Brain microvascular endothelial cell (primary cell): ENCODE measurements at regions not wholly inside any gene's neighbourhood (a gene's known extent, or its start where the extent isn't known, plus 50 kb on each side); places are given as distances from the start of the nearest gene placed in this dataset.

ENCODE experiments used
- DNase-seq: peaks from one replicate; pipeline ENCODE4 v3.0.0-alpha.2; 2020
- H3K27ac ChIP-seq: fragments of 250-450 bp; sonication (Bioruptor Pico); 2 replicates; pipeline ENCODE4 v1.5.1; 2020; ENCODE audit warnings: mild to moderate bottlenecking, moderate library complexity
- H3K27me3 ChIP-seq: fragments of 250-450 bp; sonication (Bioruptor Pico); replicated peaks from 2 replicates; pipeline ENCODE4 v1.5.1; 2020; ENCODE audit warnings: mild to moderate bottlenecking
- H3K36me3 ChIP-seq: fragments of 250-450 bp; sonication (Bioruptor Pico); replicated peaks from 2 replicates; pipeline ENCODE4 v1.5.1; 2020; ENCODE audit warnings: mild to moderate bottlenecking
- H3K4me3 ChIP-seq: 2 replicates; pipeline ENCODE4 v1.5.1; 2011; ENCODE audit warnings: low read depth, mild to moderate bottlenecking, control low read depth, low read length, moderate library complexity
- in situ Hi-C: cut with HindIII; loops from 2 replicates; pipeline ENCODE4 v1.10.0; 2017; ENCODE audit warnings: low sequenced_read_pairs, low pct_ligation_motif_present
- TF ChIP-seq, protein P1 (sequence below): IDR thresholded peaks from 2 replicates; pipeline ENCODE4 v1.5.1; 2011; ENCODE audit warnings: low read depth, mild to moderate bottlenecking, moderate library complexity, low read length, control low read depth, inconsistent platforms; ENCODE audit errors: missing control alignments

DNA sequence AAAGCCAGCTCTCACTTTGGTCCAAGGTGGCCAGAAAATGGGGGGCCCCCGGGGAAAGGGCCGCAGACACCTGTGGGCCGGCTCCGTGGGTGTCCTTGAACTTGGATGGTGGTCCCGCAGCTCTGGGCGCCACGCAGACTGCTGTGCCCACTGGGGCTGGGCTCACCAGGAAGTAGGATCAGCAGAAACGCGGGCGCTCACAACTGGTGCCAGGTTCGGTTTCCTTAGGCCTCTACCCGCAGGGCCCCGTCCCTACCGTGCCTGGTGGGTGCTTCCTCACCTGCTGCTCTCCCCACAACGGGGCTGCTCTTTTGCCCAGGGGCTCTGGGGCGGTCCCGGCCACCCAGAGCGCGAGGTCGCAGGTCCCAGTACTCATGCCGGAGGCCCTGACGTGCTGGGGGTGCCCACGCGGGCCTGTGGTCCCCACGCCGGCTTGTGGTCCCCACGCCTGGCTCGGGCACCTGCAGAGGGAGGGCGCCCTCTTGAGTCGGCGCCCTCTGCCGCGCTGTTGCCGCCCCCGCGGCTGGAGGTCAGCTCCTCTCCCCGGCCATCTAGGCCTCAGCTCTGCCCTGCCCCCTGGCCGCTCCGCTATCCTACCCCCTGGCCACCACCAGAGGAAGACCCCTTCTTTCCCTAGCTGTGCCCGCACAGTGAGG lies 1303.6 kb downstream of the UQCRFS1 start:
- Histone ChIP-seq H3K36me3 (no peaks in the 10 kb centered on the region), H3K27ac (no peak overlapping the region), H3K27me3 (no peaks in the 10 kb centered on the region), H3K4me3 (no peak overlapping the region)
- in situ Hi-C loops, result no loop called here
- no peak for DNase-seq
- TF ChIP-seq, protein P1, sequence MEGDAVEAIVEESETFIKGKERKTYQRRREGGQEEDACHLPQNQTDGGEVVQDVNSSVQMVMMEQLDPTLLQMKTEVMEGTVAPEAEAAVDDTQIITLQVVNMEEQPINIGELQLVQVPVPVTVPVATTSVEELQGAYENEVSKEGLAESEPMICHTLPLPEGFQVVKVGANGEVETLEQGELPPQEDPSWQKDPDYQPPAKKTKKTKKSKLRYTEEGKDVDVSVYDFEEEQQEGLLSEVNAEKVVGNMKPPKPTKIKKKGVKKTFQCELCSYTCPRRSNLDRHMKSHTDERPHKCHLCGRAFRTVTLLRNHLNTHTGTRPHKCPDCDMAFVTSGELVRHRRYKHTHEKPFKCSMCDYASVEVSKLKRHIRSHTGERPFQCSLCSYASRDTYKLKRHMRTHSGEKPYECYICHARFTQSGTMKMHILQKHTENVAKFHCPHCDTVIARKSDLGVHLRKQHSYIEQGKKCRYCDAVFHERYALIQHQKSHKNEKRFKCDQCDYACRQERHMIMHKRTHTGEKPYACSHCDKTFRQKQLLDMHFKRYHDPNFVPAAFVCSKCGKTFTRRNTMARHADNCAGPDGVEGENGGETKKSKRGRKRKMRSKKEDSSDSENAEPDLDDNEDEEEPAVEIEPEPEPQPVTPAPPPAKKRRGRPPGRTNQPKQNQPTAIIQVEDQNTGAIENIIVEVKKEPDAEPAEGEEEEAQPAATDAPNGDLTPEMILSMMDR, result no peak

DNA sequence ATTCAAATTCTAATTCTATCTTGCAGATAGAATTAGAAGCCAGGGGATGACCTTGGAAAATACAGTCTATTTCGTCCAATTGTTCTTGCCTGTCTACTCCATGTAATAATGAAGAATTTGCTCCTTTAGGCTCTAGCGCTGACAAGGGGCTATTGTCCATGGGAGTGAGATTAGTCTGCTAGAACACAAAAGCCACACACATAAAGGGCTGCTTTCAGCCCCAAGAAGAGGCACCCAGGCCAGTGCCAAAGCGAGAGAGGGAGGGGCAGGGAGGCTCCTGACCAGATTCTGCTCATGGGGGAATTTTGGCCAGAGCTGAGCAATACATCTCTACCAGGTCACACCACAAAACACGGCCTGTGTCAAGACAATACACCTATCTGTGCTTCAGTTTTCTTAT lies 1306.9 kb downstream of the UQCRFS1 start:
- Histone ChIP-seq H3K27ac (no peak overlapping the region), H3K27me3 (no peaks in the 10 kb centered on the region), H3K36me3 (no peaks in the 10 kb centered on the region), H3K4me3 (no peak overlapping the region)
- DNase-seq, result no peak
- in situ Hi-C loops, result no loop called here
- TF ChIP-seq, protein P1, result no peak

DNA sequence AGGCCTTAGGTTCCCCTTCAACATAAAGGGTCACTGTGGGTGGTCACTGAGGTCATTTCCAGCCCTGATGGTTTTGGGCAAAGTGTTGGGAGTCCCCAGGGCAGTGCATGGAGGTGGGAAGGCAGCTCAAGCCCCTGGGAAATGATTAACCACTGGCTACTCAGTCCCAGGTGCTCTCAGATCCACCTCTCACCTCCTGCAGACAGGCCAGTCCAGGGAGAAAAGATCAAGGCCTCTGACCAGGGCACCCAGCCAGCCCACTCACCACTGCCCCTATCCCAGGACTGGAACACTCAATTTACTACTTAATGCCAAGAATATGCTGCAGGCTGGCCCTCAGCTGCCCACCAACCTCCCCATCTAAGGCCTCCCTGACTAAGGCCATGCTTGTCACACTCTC lies 1307.9 kb downstream of the UQCRFS1 start:
- DNase-seq, result no peak
- no peak overlapping the region for H3K27ac ChIP-seq
- TF ChIP-seq, protein P1, result no peak
- H3K4me3 ChIP-seq, result no peak overlapping the region
- H3K27me3 ChIP-seq, result no peaks in the 10 kb centered on the region
- no peaks in the 10 kb centered on the region for H3K36me3 ChIP-seq
- in situ Hi-C loops, result no loop called here

DNA sequence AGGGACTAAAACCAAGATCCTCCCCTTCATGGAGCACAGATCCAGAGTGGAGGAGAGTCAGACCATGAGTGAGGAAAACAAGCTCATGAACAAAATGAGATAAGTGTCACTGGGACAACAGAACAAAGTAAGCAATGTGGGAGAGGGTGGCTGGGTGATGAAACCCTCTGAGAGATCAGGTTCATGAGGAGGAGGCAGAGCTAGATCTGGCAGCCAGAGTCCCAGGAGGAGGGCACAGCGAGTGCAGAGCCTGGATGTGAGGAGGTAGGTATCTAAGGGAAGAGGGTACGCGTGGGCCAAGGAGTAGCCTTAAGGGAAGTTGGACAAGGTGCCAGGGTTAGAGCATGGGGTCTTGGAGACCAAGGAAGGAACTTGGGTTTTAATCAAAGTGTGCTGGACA lies 1311.9 kb downstream of the UQCRFS1 start:
- Histone ChIP-seq H3K4me3 (no peak overlapping the region), H3K27ac (no peak overlapping the region), H3K27me3 (no peaks in the 10 kb centered on the region), H3K36me3 (no peaks in the 10 kb centered on the region)
- in situ Hi-C loops, result no loop called here
- TF ChIP-seq, protein P1, result no peak
- no peak for DNase-seq

DNA sequence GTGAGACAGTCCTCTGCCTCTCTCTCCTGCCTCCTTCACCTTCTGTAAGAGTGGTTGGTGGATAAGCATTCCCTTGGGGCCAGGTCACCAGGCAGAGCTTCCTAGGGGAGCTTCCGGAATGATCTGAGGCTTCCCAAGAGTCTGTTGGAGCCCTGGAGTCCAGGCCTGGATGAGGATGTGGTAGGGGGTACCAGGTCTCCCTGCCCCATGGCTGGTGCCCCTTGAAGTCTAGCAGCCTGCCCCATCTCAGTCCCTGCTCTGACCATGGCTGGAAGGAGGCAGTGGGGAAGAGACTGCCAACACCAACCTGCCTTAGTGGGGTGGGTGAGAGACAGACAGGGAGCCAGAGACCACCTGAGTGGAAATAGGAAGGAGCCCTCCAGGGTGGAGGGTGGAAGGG lies 1316.9 kb downstream of the UQCRFS1 start:
- DNase-seq, result no peak
- H3K36me3 ChIP-seq, result no peaks in the 10 kb centered on the region
- in situ Hi-C loops, result no loop called here
- no peaks in the 10 kb centered on the region for H3K27me3 ChIP-seq
- no peak overlapping the region for H3K4me3 ChIP-seq
- H3K27ac ChIP-seq, result no peak overlapping the region
- TF ChIP-seq, protein P1, result no peak
